ENCODE measurements at regions not wholly inside any gene's neighbourhood (a gene's known extent, or its start where the extent isn't known, plus 50 kb on each side); places are given as distances from the start of the nearest gene placed in this dataset.
"Not testable (repeated sequence)": the region's sequence is repeated elsewhere in the genome, so short reads cannot be mapped to it uniquely, and the experiment has no call there.

- 7% methylated on average over 43 of the region's 43 CpGs for WGBS
- H3K4me3 ChIP-seq (ENCODE audit: low read length): peak overlapping the region; percentile 6
- no peaks in the 10 kb centered on the region for H3K27me3 ChIP-seq (ENCODE audit: control insufficient read depth, insufficient read depth)
- no peaks in the 10 kb centered on the region for H3K4me1 ChIP-seq (ENCODE audit: control insufficient read depth, insufficient read depth, low read length)
- no peak overlapping the region for H3K27ac ChIP-seq (ENCODE audit: low read length)
- H3K9me3 ChIP-seq (ENCODE audit: control insufficient read depth, low read length): no peaks in the 10 kb centered on the region
- ATAC-seq (peak in 1 of 2 donors; percentile 24), DNase-seq (no peak)
- intact Hi-C loops (cut with DNase I): no loop called here
Measured at GRCh38 chr7:149692557-149692982, 80.8 kb downstream of the ZNF467 start.

DNA sequence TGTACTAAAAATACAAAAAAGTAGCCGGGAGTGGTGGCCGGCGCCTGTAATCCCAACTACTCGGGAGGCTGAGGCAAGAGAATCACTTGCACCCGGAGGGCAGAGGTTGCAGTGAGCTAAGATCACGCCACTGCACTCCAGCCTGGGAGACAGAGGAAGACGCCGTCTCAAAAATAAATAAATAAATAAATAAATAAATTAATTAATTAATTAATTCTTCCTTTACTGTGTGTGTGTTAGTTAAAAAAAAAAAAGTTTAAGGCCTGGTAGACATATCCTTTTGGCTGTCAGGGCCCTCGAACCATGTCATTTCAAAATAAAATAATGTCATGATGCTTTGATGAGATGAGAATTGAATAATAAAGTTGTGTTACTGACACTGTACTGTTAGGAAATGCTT lies 81.3 kb downstream of the ZNF467 start:
- no peaks in the 10 kb centered on the region for H3K4me1 ChIP-seq (ENCODE audit: control insufficient read depth, insufficient read depth, low read length)
- 92% methylated on average over 9 of the region's 9 CpGs for WGBS
- no peaks in the 10 kb centered on the region for H3K27me3 ChIP-seq (ENCODE audit: control insufficient read depth, insufficient read depth)
- ATAC-seq: no peak
- H3K27ac ChIP-seq (ENCODE audit: low read length): no peak overlapping the region
- no peak for DNase-seq
- intact Hi-C loops (cut with DNase I): no loop called here
- peak overlapping the region; percentile 6 for H3K4me3 ChIP-seq (ENCODE audit: low read length)
- H3K9me3 ChIP-seq (ENCODE audit: control insufficient read depth, low read length): no peaks in the 10 kb centered on the region

DNA sequence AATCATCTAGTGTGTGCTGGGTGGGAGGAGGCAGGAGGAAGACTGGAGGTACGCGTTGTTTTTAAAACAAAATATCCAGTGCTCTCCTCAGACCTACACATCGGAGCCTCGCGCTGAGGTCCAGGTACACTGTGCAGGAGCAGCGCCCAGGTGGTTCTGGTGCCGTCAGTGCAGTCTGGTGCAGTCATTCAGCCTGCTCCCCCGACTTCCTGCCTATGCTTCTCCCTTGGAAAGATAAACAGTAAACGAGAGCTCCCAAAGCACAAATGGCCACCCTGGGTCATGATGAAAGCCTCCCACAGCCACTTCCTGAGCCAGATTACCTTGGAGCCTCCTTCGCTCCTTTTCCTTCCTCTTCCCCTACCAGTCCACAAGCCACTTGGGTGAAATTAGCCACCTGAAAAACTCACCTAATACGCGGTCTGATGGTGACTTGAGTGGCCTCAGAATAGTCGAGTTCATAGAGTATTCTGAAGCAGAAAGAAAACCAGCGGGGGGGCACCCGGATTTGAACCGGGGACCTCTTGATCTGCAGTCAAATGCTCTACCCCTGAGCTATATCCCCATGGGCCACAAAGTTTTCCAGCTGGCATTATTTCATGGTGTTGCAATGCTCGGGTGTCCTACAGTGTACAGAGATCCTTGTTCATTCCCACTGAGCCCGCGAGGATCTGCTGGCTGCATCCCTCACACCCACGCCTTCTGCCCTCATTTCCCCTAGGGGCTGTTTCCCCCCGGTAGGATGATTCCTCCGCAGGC lies 82.5 kb downstream of the ZNF467 start:
- DNase-seq (peak; percentile 49 to 72 (median 65)), ATAC-seq (peak; percentile 73 to 88)
- Histone ChIP-seq H3K27me3 (ENCODE audit: control insufficient read depth, insufficient read depth) (no peaks in the 10 kb centered on the region), H3K9me3 (ENCODE audit: control insufficient read depth, low read length) (no peaks in the 10 kb centered on the region), H3K27ac (ENCODE audit: low read length) (no peak overlapping the region), H3K4me1 (ENCODE audit: control insufficient read depth, insufficient read depth, low read length) (no peaks in the 10 kb centered on the region), H3K4me3 (ENCODE audit: low read length) (no peak overlapping the region)
- intact Hi-C loops (cut with DNase I): no loop called here
- WGBS: 34% methylated on average over 22 of the region's 22 CpGs

DNA sequence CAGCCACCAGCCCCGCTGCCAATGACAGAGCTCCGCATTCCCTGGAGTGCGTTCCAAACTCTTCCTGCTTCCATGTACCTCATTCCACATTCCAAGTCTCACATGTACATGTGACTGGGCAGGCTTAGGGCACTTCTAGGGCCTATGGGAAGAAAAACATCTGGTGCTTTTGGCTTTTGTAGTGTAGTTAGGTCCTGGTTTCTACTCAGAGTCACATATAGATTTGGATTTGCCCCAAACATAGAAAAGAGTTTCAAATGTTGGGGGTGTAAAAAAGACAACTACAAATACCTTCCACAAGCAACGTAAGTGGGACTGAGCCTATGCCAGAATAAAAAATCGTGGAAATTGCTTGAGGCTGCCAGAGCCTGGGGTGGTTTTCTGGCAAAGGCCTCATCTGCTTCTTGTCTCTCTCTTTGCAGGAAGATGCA lies 84.1 kb downstream of the ZNF467 start:
- DNase-seq (no peak), ATAC-seq (no peak)
- H3K27me3 ChIP-seq (ENCODE audit: control insufficient read depth, insufficient read depth): no peaks in the 10 kb centered on the region
- H3K9me3 ChIP-seq (ENCODE audit: control insufficient read depth, low read length): no peaks in the 10 kb centered on the region
- H3K4me1 ChIP-seq (ENCODE audit: control insufficient read depth, insufficient read depth, low read length): no peaks in the 10 kb centered on the region
- WGBS: 50% methylated on average over 5 of the region's 5 CpGs
- H3K27ac ChIP-seq (ENCODE audit: low read length): no peak overlapping the region
- H3K4me3 ChIP-seq (ENCODE audit: low read length): no peak overlapping the region
- intact Hi-C loops (cut with DNase I): no loop called here

DNA sequence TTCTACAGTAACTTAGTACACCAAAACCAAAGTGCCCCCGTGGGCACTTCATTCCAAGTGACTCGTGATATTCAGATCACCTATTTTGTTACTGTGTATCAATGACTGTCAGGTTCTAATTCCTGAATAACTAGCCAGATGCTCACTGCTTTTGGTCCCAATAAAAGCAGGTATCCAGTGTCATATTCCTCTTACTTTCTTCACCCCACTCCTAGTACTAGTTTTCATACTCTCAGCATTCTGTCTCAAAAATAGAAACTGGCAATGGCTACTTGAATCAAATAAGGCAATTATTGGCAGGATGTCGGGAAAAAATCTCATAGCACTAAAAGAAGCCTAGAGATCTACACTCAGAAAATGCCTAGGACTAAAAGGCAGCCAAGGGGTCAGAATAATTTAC lies 84.6 kb downstream of the ZNF467 start:
- WGBS: 83% methylated on average over 3 of the region's 3 CpGs
- Histone ChIP-seq H3K27ac (ENCODE audit: low read length) (no peak overlapping the region), H3K9me3 (ENCODE audit: control insufficient read depth, low read length) (no peaks in the 10 kb centered on the region), H3K27me3 (ENCODE audit: control insufficient read depth, insufficient read depth) (no peaks in the 10 kb centered on the region), H3K4me1 (ENCODE audit: control insufficient read depth, insufficient read depth, low read length) (no peaks in the 10 kb centered on the region), H3K4me3 (ENCODE audit: low read length) (no peak overlapping the region)
- DNase-seq: no peak
- ATAC-seq: no peak
- intact Hi-C loops (cut with DNase I): no loop called here

DNA sequence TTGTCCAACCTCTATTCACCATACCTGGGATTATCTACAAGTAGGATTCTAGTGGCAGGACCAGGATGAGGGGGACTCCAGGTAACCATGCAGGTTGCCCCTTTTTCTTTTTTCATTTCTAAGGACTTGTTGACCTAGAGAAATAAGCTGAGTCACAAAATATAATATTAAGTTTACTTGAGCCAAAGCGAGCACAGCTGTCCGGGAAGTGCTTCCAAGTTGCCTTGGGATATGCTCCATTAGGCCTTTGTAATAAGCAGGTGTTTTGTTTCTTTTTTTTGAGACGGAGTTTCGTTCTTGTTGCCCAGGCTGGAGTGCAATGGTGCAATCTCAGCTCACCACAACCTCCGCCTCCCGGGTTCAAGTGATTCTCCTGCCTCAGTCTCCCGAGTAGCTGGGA lies 85.6 kb downstream of the ZNF467 start:
- DNase-seq; ATAC-seq; H3K27ac ChIP-seq (ENCODE audit: low read length); H3K4me1 ChIP-seq (ENCODE audit: control insufficient read depth, insufficient read depth, low read length); intact Hi-C loops (cut with DNase I); H3K27me3 ChIP-seq (ENCODE audit: control insufficient read depth, insufficient read depth); H3K9me3 ChIP-seq (ENCODE audit: control insufficient read depth, low read length); H3K4me3 ChIP-seq (ENCODE audit: low read length): not testable (repeated sequence)
- 87% methylated on average over 7 of the region's 7 CpGs for WGBS

GRCh38 chr7:149686449-149686848 lies 86.9 kb downstream of the ZNF467 start:
- WGBS: 34% methylated on average over 4 of the region's 4 CpGs
- no peaks in the 10 kb centered on the region for H3K27me3 ChIP-seq (ENCODE audit: control insufficient read depth, insufficient read depth)
- no peak for ATAC-seq
- no peaks in the 10 kb centered on the region for H3K4me1 ChIP-seq (ENCODE audit: control insufficient read depth, insufficient read depth, low read length)
- H3K9me3 ChIP-seq (ENCODE audit: control insufficient read depth, low read length): no peaks in the 10 kb centered on the region
- intact Hi-C loops (cut with DNase I): no loop called here
- H3K27ac ChIP-seq (ENCODE audit: low read length): no peak overlapping the region
- H3K4me3 ChIP-seq (ENCODE audit: low read length): no peak overlapping the region
- DNase-seq: no peak

DNA sequence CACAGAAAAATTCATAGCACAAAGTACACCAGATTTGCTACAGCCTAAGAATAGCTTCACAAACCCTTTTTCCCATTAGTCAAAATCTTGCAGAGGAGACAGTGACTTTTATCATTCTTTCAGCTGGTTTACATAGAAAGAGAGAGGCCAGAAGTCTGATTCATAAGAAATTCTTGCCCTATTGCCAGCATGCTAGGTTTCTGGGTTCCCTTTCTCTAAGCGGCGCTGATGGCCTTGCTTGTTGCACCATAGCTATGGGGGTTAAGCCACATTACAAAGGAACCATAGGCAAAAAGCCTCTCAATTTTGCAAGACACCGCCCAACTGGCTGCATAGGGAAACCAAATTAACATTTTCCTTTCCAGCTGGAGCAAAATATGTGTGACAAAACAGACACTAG lies 87.4 kb downstream of the ZNF467 start:
- ATAC-seq: no peak
- intact Hi-C loops (cut with DNase I): no loop called here
- no peak overlapping the region for H3K27ac ChIP-seq (ENCODE audit: low read length)

DNA sequence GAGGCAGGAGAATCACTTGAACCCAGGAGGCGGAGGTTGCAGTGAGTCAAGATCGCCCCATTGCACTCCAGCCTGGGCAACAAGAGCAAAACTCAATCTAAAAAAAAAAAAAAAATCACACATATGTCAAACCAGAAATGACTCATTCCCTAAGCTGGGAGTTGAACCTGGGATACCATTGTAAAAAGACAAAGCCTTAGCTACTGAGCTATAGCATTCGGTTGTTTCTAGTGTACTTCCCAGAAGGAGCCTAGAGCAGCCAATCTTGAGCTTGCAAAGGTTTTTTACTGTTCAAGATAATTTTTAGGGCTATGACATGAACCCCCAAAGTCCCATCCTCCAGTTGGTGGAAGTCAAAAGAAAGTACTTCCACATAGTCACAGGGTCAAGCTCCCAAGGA lies 87.9 kb downstream of the ZNF467 start:
- WGBS: 92% methylated on average over 3 of the region's 3 CpGs
- ATAC-seq (no peak), DNase-seq (no peak)
- Histone ChIP-seq H3K27ac (ENCODE audit: low read length) (no peak overlapping the region), H3K27me3 (ENCODE audit: control insufficient read depth, insufficient read depth) (no peaks in the 10 kb centered on the region), H3K9me3 (ENCODE audit: control insufficient read depth, low read length) (no peaks in the 10 kb centered on the region), H3K4me1 (ENCODE audit: control insufficient read depth, insufficient read depth, low read length) (no peaks in the 10 kb centered on the region), H3K4me3 (ENCODE audit: low read length) (no peak overlapping the region)
- intact Hi-C loops (cut with DNase I): no loop called here

More for the DNA sequence above, 87.4 kb downstream of the ZNF467 start:
- DNase-seq: no peak
- WGBS: 59% methylated on average over 3 of the region's 3 CpGs
- no peaks in the 10 kb centered on the region for H3K4me1 ChIP-seq (ENCODE audit: control insufficient read depth, insufficient read depth, low read length)
- no peak overlapping the region for H3K4me3 ChIP-seq (ENCODE audit: low read length)
- no peaks in the 10 kb centered on the region for H3K9me3 ChIP-seq (ENCODE audit: control insufficient read depth, low read length)
- H3K27me3 ChIP-seq (ENCODE audit: control insufficient read depth, insufficient read depth): no peaks in the 10 kb centered on the region

GRCh38 chr7:149683898-149684297 lies 89.5 kb downstream of the ZNF467 start:
- no peaks in the 10 kb centered on the region for H3K4me1 ChIP-seq (ENCODE audit: control insufficient read depth, insufficient read depth, low read length)
- H3K27ac ChIP-seq (ENCODE audit: low read length): no peak overlapping the region
- no peak overlapping the region for H3K4me3 ChIP-seq (ENCODE audit: low read length)
- intact Hi-C loops (cut with DNase I): no loop called here
- DNase-seq (no peak), ATAC-seq (no peak)
- H3K9me3 ChIP-seq (ENCODE audit: control insufficient read depth, low read length): no peaks in the 10 kb centered on the region
- H3K27me3 ChIP-seq (ENCODE audit: control insufficient read depth, insufficient read depth): no peaks in the 10 kb centered on the region
- 88% methylated on average over 2 of the region's 2 CpGs for WGBS

DNA sequence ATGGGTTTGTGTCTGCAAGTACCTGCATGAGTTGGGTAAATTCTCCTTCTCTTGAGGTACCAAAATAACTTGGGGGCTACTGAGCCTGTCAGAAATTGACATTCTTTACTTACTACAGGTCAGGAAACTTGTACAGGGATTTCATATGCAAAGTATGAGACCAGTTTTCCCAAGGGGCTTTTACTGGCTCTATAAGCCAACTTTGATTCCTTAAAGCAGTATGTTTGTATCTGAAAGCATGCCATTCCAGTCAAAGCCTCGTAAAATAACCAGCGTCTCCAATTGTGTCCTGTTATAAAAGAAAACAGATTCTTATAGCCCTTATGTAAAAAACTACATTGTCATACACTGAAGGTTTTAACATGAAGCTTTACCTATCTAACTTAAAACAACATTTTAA lies 90.2 kb downstream of the ZNF467 start:
- Histone ChIP-seq H3K9me3 (ENCODE audit: control insufficient read depth, low read length) (no peaks in the 10 kb centered on the region), H3K4me1 (ENCODE audit: control insufficient read depth, insufficient read depth, low read length) (no peaks in the 10 kb centered on the region), H3K27me3 (ENCODE audit: control insufficient read depth, insufficient read depth) (no peaks in the 10 kb centered on the region), H3K27ac (ENCODE audit: low read length) (no peak overlapping the region), H3K4me3 (ENCODE audit: low read length) (no peak overlapping the region)
- WGBS: 68% methylated on average over 2 of the region's 2 CpGs
- intact Hi-C loops (cut with DNase I): no loop called here
- DNase-seq: no peak
- no peak for ATAC-seq

DNA sequence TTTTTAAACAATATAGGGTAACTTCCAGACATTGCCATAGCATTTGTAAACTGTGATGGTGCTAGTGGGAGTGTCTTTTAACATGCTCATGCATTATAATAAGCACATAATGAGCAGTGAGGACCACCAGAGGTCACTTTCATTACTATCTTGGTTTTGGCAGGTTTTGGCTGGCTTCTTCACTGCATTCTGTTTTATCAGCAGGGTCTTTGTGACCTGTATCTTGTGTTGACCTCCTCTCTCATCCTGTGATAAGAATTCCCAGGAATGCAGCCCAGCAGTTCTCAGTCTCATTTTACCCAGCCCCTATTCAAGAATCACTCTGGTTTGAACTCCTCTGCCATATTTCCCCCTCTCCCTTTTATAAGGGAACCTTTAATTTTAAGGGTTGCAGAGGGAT lies 91.3 kb downstream of the ZNF467 start:
- no peaks in the 10 kb centered on the region for H3K9me3 ChIP-seq (ENCODE audit: control insufficient read depth, low read length)
- H3K27me3 ChIP-seq (ENCODE audit: control insufficient read depth, insufficient read depth): no peaks in the 10 kb centered on the region
- H3K27ac ChIP-seq (ENCODE audit: low read length): no peak overlapping the region
- intact Hi-C loops (cut with DNase I): no loop called here
- no peaks in the 10 kb centered on the region for H3K4me1 ChIP-seq (ENCODE audit: control insufficient read depth, insufficient read depth, low read length)
- ATAC-seq (no peak), DNase-seq (no peak)
- H3K4me3 ChIP-seq (ENCODE audit: low read length): no peak overlapping the region
